Caco-2 (cell line): ENCODE measurements at regions not wholly inside any gene's neighbourhood (a gene's known extent, or its start where the extent isn't known, plus 50 kb on each side); places are given as distances from the start of the nearest gene placed in this dataset.

Source experiments
- BruUV-seq: library from RNA; stranded (reverse); fragments of 400-500 nt; replicated peaks from 2 replicates; lab custom pipeline; 2021; lab: Mats Ljungman, UMichigan
- CTCF ChIA-PET: fragments of 300-600 bp; sonication (Branson Sonifier 250); formaldehyde crosslinking; loops from one replicate; lab custom pipeline; 2022; ENCODE audit warnings: antibody characterized with exemption; lab: Charles Lee
- POLR2A ChIA-PET: fragments of 300-600 bp; sonication (Branson Sonifier 250); formaldehyde crosslinking; loops from one replicate; lab custom pipeline; 2022; ENCODE audit warnings: antibody characterized with exemption; lab: Charles Lee
- DNase-seq, 2 experiments: peaks; one replicate each; pipeline versions ENCODE4 v3.0.0 to v3.0.0-alpha.2; 2020 to 2022
- H3K27me3 ChIP-seq: replicated peaks from 2 replicates; pipeline ENCODE4 v1.6.0; 2011; ENCODE audit warnings: low read length; ENCODE audit not compliant: control insufficient read depth, insufficient read depth
- H3K36me3 ChIP-seq: 2 replicates; pipeline ENCODE4 v1.5.1; 2011; ENCODE audit warnings: low read length; ENCODE audit not compliant: control insufficient read depth, insufficient read depth
- H3K4me1 ChIP-seq: fragments of 250-450 bp; sonication (Bioruptor Pico); 2 replicates; pipeline ENCODE4 v1.5.1; 2020; ENCODE audit warnings: mild to moderate bottlenecking
- H3K4me3 ChIP-seq: 2 replicates; pipeline ENCODE4 v1.5.1; 2011; ENCODE audit warnings: low read depth, mild to moderate bottlenecking, control low read depth, low read length
- H3K9me3 ChIP-seq: fragments of 250-450 bp; sonication (Bioruptor Pico); 2 replicates; pipeline ENCODE4 v1.5.1; 2020; ENCODE audit warnings: mild to moderate bottlenecking, moderate library complexity
- H3K27ac Mint-ChIP-seq: one replicate; pipeline ENCODE4 v1.8.0; 2022; ENCODE audit warnings: mixed read lengths; ENCODE audit not compliant: unreplicated experiment
- H3K27me3 Mint-ChIP-seq: one replicate; pipeline ENCODE4 v1.8.0; 2022; ENCODE audit warnings: mixed read lengths; ENCODE audit not compliant: insufficient read depth, unreplicated experiment
- H3K36me3 Mint-ChIP-seq: one replicate; pipeline ENCODE4 v1.8.0; 2022; ENCODE audit warnings: mild to moderate bottlenecking, mixed read lengths; ENCODE audit not compliant: insufficient read depth, unreplicated experiment
- H3K4me1 Mint-ChIP-seq: one replicate; pipeline ENCODE4 v1.8.0; 2022; ENCODE audit warnings: low read depth, mixed read lengths; ENCODE audit not compliant: unreplicated experiment
- H3K4me3 Mint-ChIP-seq: one replicate; pipeline ENCODE4 v1.8.0; 2022; ENCODE audit warnings: mild to moderate bottlenecking, moderate library complexity, mixed read lengths; ENCODE audit not compliant: unreplicated experiment
- H3K9me3 Mint-ChIP-seq: one replicate; pipeline ENCODE4 v1.8.0; 2022; ENCODE audit warnings: mixed read lengths; ENCODE audit not compliant: unreplicated experiment
- intact Hi-C: fragments of 100-400 bp; cut with micrococcal nuclease; formaldehyde crosslinking; loops from one replicate; pipeline ENCODE4 v1.10.0; 2022; ENCODE audit not compliant: unreplicated experiment
- TF ChIP-seq, protein P1 (sequence below), 2 experiments: fragments of 200-600 bp in 1 of 2; IDR thresholded peaks; 1 replicate in 1 of 2; 2 replicates in 1 of 2; pipeline versions ENCODE4 v1.5.1 to v1.8.0; 2011 to 2022; ENCODE audit warnings: antibody characterized with exemption in 1 of 2, control low read depth in 1 of 2, inconsistent platforms in 1 of 2, low read depth in 1 of 2, low read length in 1 of 2, mild to moderate bottlenecking in 1 of 2, moderate library complexity in 1 of 2; ENCODE audit not compliant: insufficient read depth in 1 of 2, severe bottlenecking in 1 of 2, unreplicated experiment in 1 of 2

DNA sequence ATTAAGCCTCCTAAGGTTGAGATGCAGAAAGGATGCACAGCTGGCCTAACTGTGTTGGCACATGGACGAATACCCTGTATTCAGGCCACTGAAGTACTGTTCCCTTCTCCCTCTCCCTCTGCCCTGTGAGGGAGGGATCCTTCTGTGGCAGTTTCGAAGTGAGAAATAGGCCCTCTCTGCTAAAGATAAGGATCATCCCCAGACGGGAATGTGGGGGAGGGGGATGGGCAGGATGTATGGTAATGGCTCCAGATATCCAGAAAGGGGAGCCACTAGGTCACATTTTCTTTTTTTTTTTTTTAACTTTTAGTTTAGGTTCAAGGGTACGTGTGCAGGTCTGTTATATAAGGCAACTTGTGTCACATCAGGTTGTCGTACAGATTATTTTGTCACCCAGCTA, 463.1 kb downstream of the TBL1XR1 start:
- H3K4me3 ChIP-seq = no peak overlapping the region
- no peak for DNase-seq
- H3K27me3 ChIP-seq = no peaks in the 10 kb centered on the region
- no peak overlapping the region for H3K4me3 Mint-ChIP-seq
- H3K4me1 Mint-ChIP-seq = peaks cover 10% of the 10 kb centered on the region
- intact Hi-C loops = no loop called here
- H3K36me3 ChIP-seq = no peaks in the 10 kb centered on the region
- H3K27ac Mint-ChIP-seq = no peak overlapping the region
- H3K9me3 Mint-ChIP-seq = peaks cover 13% of the 10 kb centered on the region
- peaks cover 15% of the 10 kb centered on the region for H3K4me1 ChIP-seq
- H3K27me3 Mint-ChIP-seq = no peaks in the 10 kb centered on the region
- H3K9me3 ChIP-seq = no peaks in the 10 kb centered on the region
- H3K36me3 Mint-ChIP-seq = no peaks in the 10 kb centered on the region
- BruUV-seq = no TSS peak
- CTCF ChIA-PET = no interaction called here
- TF ChIP-seq, protein P1, sequence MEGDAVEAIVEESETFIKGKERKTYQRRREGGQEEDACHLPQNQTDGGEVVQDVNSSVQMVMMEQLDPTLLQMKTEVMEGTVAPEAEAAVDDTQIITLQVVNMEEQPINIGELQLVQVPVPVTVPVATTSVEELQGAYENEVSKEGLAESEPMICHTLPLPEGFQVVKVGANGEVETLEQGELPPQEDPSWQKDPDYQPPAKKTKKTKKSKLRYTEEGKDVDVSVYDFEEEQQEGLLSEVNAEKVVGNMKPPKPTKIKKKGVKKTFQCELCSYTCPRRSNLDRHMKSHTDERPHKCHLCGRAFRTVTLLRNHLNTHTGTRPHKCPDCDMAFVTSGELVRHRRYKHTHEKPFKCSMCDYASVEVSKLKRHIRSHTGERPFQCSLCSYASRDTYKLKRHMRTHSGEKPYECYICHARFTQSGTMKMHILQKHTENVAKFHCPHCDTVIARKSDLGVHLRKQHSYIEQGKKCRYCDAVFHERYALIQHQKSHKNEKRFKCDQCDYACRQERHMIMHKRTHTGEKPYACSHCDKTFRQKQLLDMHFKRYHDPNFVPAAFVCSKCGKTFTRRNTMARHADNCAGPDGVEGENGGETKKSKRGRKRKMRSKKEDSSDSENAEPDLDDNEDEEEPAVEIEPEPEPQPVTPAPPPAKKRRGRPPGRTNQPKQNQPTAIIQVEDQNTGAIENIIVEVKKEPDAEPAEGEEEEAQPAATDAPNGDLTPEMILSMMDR (IDR thresholded peaks at IDR 0.05; ENCODE audit: insufficient read depth in 1 of 2, low read depth in 1 of 2, low read length in 1 of 2, severe bottlenecking in 1 of 2, unreplicated experiment in 1 of 2) = no peak
- POLR2A ChIA-PET = no interaction called here

DNA sequence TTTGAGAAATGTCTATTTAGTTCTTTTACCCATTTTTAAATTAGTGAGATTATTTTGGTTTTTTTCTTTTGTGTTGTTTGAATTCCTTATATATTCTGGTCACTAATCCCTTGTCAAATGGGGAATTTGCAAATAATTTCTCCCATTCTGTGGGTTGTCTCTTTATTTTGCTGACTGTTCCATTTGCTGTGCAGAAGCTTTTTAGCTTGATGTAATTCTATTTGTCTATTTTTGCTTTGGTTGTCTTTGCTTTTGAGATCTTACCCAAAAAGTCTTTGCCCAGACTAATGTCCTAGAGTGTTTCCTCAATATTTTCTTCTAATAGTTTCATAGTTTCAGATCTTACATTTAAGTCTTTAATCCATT, 472.9 kb downstream of the TBL1XR1 start:
- H3K4me3 ChIP-seq = no peak overlapping the region
- POLR2A ChIA-PET = no interaction called here

DNA sequence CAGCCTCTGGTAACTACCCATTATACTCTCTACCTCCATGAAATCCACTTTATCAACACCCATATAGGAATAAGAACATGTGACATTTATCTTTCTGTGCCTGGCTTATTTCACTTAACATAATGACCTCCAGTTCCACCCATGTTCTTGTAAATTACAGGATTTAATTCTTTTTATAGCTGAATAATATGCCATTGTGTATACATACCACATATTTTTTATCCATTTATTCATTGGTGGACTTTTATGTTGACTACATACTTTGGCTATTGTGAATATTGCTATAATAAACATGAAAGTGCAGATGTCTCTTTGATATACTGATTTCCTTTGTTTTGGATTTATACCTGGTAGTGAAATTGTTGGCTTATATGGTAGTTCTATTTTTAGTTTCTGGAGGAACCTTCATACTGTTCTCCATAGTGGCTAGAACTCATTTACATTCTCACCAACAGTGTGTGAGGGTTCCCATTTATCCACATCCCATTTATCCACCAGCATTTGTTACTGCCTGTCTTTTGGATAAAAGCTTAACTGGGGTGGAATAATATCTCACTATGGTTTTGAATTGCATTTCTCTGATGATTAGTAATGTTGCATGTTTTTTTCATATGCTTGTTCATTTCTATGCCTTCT, 473.4 kb downstream of the TBL1XR1 start:
- Mint-ChIP-seq H3K27ac (no peak overlapping the region), H3K4me3 (no peak overlapping the region), H3K4me1 (no peaks in the 10 kb centered on the region), H3K36me3 (no peaks in the 10 kb centered on the region), H3K27me3 (no peaks in the 10 kb centered on the region), H3K9me3 (peaks cover 22% of the 10 kb centered on the region)
- TF ChIP-seq, protein P1 (IDR thresholded peaks at IDR 0.05; ENCODE audit: insufficient read depth in 1 of 2, low read depth in 1 of 2, low read length in 1 of 2, severe bottlenecking in 1 of 2, unreplicated experiment in 1 of 2) = no peak
- no peaks in the 10 kb centered on the region for H3K27me3 ChIP-seq
- no TSS peak for BruUV-seq
- H3K4me3 ChIP-seq = no peak overlapping the region
- no peaks in the 10 kb centered on the region for H3K9me3 ChIP-seq
- no peaks in the 10 kb centered on the region for H3K4me1 ChIP-seq
- DNase-seq = no peak
- ChIA-PET CTCF (no interaction called here), POLR2A (no interaction called here)
- intact Hi-C loops = no loop called here
- H3K36me3 ChIP-seq = no peaks in the 10 kb centered on the region

More for the DNA sequence above, 472.9 kb downstream of the TBL1XR1 start:
- CTCF ChIA-PET = no interaction called here
- Mint-ChIP-seq H3K27ac (no peak overlapping the region), H3K9me3 (peaks cover 22% of the 10 kb centered on the region), H3K4me3 (no peak overlapping the region), H3K27me3 (no peaks in the 10 kb centered on the region), H3K4me1 (no peaks in the 10 kb centered on the region), H3K36me3 (no peaks in the 10 kb centered on the region)
- DNase-seq = no peak
- BruUV-seq = no TSS peak
- intact Hi-C loops = no loop called here
- TF ChIP-seq, protein P1 (IDR thresholded peaks at IDR 0.05; ENCODE audit: insufficient read depth in 1 of 2, low read depth in 1 of 2, low read length in 1 of 2, severe bottlenecking in 1 of 2, unreplicated experiment in 1 of 2) = no peak
- Histone ChIP-seq H3K36me3 (no peaks in the 10 kb centered on the region), H3K27me3 (no peaks in the 10 kb centered on the region), H3K4me1 (no peaks in the 10 kb centered on the region), H3K9me3 (no peaks in the 10 kb centered on the region)
